Peyer's patch (tissue), 4 donors: ENCODE measurements at regions not wholly inside any gene's neighbourhood (a gene's known extent, or its start where the extent isn't known, plus 50 kb on each side); places are given as distances from the start of the nearest gene placed in this dataset.
"Not testable (repeated sequence)": the region's sequence is repeated elsewhere in the genome, so short reads cannot be mapped to it uniquely, and the experiment has no call there.

Source experiments
- DNase-seq, 3 donors: peaks; one replicate each; pipeline ENCODE4 v3.0.0-alpha.2; 2017 to 2019
- H3K27ac ChIP-seq, 4 donors: fragments of 200-600 bp; sonication (generic); one replicate each; pipeline ENCODE4 v1.5.1; 2016 to 2019
- H3K27me3 ChIP-seq, 2 donors: fragments of 200-600 bp; sonication (generic); one replicate each; pipeline ENCODE4 v1.5.1; 2019
- H3K36me3 ChIP-seq, 3 donors: fragments of 200-600 bp; sonication (generic); one replicate each; pipeline ENCODE4 v1.5.1; 2016 to 2019
- H3K4me1 ChIP-seq, 4 donors: fragments of 200-600 bp; sonication (generic); one replicate each; pipeline ENCODE4 v1.5.1; 2016 to 2019
- H3K4me3 ChIP-seq, 4 donors: fragments of 200-600 bp; sonication (generic); 1 replicate in 3 of 4; 2 replicates in 1 of 4; pipeline ENCODE4 v1.5.1; 2016 to 2019; ENCODE audit warnings: mild to moderate bottlenecking in 1 of 4
- H3K9me3 ChIP-seq, 4 donors: fragments of 200-600 bp; sonication (generic); one replicate each; pipeline ENCODE4 v1.5.1; 2016 to 2019; ENCODE audit warnings: mild to moderate bottlenecking in 1 of 4
- POLR2A ChIP-seq, 2 donors: fragments of 450-650 bp; IDR thresholded peaks; one replicate each; pipeline ENCODE4 v1.5.1; 2017; ENCODE audit warnings: antibody characterized with exemption in 2 of 2, mild to moderate bottlenecking in 2 of 2, moderate library complexity in 2 of 2
- TF ChIP-seq, protein P1 (sequence below), 6 experiments: fragments of 450-650 bp in 4 of 6; fragments of 200-600 bp in 2 of 6; sonication (generic) in 1 of 6; IDR thresholded peaks; one replicate each; pipeline ENCODE4 v1.5.1; 2017 to 2019; ENCODE audit warnings: antibody characterized with exemption in 6 of 6, mild to moderate bottlenecking in 3 of 6, moderate library complexity in 1 of 6

DNA sequence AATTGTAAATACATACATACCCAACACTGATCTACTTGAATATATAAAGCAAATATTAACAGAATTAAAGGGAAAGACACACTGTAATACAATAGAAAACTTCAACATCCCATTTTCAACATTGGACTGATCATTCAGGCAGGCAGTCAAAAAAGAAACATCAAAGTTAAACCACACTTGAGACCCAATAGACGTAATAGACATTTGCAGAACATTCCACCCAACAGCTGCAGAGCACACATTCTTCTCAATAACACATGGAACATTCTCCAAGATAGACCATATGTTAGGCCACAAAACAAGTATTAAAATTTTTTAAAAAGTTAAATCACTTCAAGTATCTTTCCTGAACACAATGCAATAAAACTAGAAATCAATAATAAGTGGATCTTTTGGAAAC lies 698.2 kb downstream of the COL12A1 start:
- Histone ChIP-seq H3K4me3 (no peak overlapping the region), H3K27me3 (no peaks in the 10 kb centered on the region), H3K4me1 (no peaks in the 10 kb centered on the region), H3K36me3 (no peaks in the 10 kb centered on the region), H3K27ac (no peak overlapping the region), H3K9me3 (peaks cover 0 to 11% (median 0%) of the 10 kb centered on the region in 4 donors)
- no peak for DNase-seq
- no peak for TF ChIP-seq POLR2A (IDR thresholded peaks at IDR 0.05)
- TF ChIP-seq, protein P1, sequence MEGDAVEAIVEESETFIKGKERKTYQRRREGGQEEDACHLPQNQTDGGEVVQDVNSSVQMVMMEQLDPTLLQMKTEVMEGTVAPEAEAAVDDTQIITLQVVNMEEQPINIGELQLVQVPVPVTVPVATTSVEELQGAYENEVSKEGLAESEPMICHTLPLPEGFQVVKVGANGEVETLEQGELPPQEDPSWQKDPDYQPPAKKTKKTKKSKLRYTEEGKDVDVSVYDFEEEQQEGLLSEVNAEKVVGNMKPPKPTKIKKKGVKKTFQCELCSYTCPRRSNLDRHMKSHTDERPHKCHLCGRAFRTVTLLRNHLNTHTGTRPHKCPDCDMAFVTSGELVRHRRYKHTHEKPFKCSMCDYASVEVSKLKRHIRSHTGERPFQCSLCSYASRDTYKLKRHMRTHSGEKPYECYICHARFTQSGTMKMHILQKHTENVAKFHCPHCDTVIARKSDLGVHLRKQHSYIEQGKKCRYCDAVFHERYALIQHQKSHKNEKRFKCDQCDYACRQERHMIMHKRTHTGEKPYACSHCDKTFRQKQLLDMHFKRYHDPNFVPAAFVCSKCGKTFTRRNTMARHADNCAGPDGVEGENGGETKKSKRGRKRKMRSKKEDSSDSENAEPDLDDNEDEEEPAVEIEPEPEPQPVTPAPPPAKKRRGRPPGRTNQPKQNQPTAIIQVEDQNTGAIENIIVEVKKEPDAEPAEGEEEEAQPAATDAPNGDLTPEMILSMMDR (IDR thresholded peaks at IDR 0.05) = no peak

GRCh38 chr6:74505391-74505790 lies 700.5 kb downstream of the COL12A1 start:
- H3K4me3 ChIP-seq = no peak overlapping the region
- no peak for TF ChIP-seq POLR2A (IDR thresholded peaks at IDR 0.05)
- TF ChIP-seq, protein P1 (IDR thresholded peaks at IDR 0.05) = no peak

GRCh38 chr6:74504941-74505340 lies 700.9 kb downstream of the COL12A1 start:
- H3K4me1 ChIP-seq = no peaks in the 10 kb centered on the region
- no peaks in the 10 kb centered on the region for H3K36me3 ChIP-seq
- H3K9me3 ChIP-seq = peaks cover 0 to 11% (median 0%) of the 10 kb centered on the region in 4 donors
- no peaks in the 10 kb centered on the region for H3K27me3 ChIP-seq
- no peak for DNase-seq
- no peak overlapping the region for H3K4me3 ChIP-seq
- H3K27ac ChIP-seq = no peak overlapping the region
- TF ChIP-seq, protein P1 (IDR thresholded peaks at IDR 0.05) = no peak
- no peak for TF ChIP-seq POLR2A (IDR thresholded peaks at IDR 0.05)

More at GRCh38 chr6:74505391-74505790, 700.5 kb downstream of the COL12A1 start:
- Histone ChIP-seq H3K36me3 (no peaks in the 10 kb centered on the region), H3K27me3 (no peaks in the 10 kb centered on the region), H3K4me1 (no peaks in the 10 kb centered on the region), H3K9me3 (peaks cover 0 to 11% (median 0%) of the 10 kb centered on the region in 4 donors), H3K27ac (no peak overlapping the region)
- DNase-seq = no peak

- H3K36me3 ChIP-seq = no peaks in the 10 kb centered on the region
- no peaks in the 10 kb centered on the region for H3K4me1 ChIP-seq
- DNase-seq = no peak
- H3K27me3 ChIP-seq = no peaks in the 10 kb centered on the region
- H3K4me3 ChIP-seq = no peak overlapping the region
- H3K27ac ChIP-seq = no peak overlapping the region
- no peak for TF ChIP-seq POLR2A (IDR thresholded peaks at IDR 0.05)
- TF ChIP-seq, protein P1 (IDR thresholded peaks at IDR 0.05) = no peak
- H3K9me3 ChIP-seq = no peaks in the 10 kb centered on the region
Measured at GRCh38 chr6:74492587-74492986, 713.3 kb downstream of the COL12A1 start.

GRCh38 chr6:74491844-74492374 lies 713.9 kb downstream of the COL12A1 start:
- Histone ChIP-seq H3K4me1 (no peaks in the 10 kb centered on the region), H3K9me3 (no peaks in the 10 kb centered on the region), H3K36me3 (no peaks in the 10 kb centered on the region), H3K27ac (no peak overlapping the region), H3K27me3 (no peaks in the 10 kb centered on the region), H3K4me3 (no peak overlapping the region)
- TF ChIP-seq POLR2A (IDR thresholded peaks at IDR 0.05) = no peak
- TF ChIP-seq, protein P1 (IDR thresholded peaks at IDR 0.05) = no peak
- DNase-seq = no peak

- H3K4me1 ChIP-seq, H3K27ac ChIP-seq, DNase-seq, H3K9me3 ChIP-seq, H3K27me3 ChIP-seq, H3K36me3 ChIP-seq, H3K4me3 ChIP-seq: not testable (repeated sequence)
Measured at GRCh38 chr6:74488726-74489125, 717.1 kb downstream of the COL12A1 start.
